Fibroblast of mammary gland (primary cell): ENCODE measurements at regions not wholly inside any gene's neighbourhood (a gene's known extent, or its start where the extent isn't known, plus 50 kb on each side); places are given as distances from the start of the nearest gene placed in this dataset.

Source experiments
- DNase-seq: peaks from one replicate; pipeline ENCODE4 v3.0.0-alpha.2; 2010; ENCODE audit warnings: low read depth
- H3K4me3 ChIP-seq: 2 replicates; pipeline ENCODE4 v1.5.1; 2011; ENCODE audit warnings: low read depth, mild to moderate bottlenecking, low read length, moderate library complexity; ENCODE audit not compliant: control insufficient read depth
- CTCF ChIP-seq: conservative IDR thresholded peaks from 2 replicates; pipeline ENCODE4 v1.5.1; 2011; ENCODE audit warnings: low read depth, low read length, inconsistent platforms; ENCODE audit not compliant: control insufficient read depth, insufficient read depth

- TF ChIP-seq CTCF: no peak
- no peak overlapping the region for H3K4me3 ChIP-seq
- DNase-seq: no peak
Observed at GRCh38 chr7:94748376-94748775, 92.4 kb upstream of the SGCE start.

- DNase-seq: no peak
- H3K4me3 ChIP-seq: no peak overlapping the region
- no peak for TF ChIP-seq CTCF
Observed at GRCh38 chr7:94760446-94761100, 104.6 kb upstream of the SGCE start.

GRCh38 chr7:94761451-94761850 is 105.5 kb upstream of the SGCE start:
- no peak overlapping the region for H3K4me3 ChIP-seq
- no peak for DNase-seq
- no peak for TF ChIP-seq CTCF

- no peak for TF ChIP-seq CTCF
- H3K4me3 ChIP-seq: no peak overlapping the region
- peak; percentile 92 for DNase-seq
Observed at GRCh38 chr7:94763268-94763667, 107.3 kb upstream of the SGCE start.

- DNase-seq: no peak
- H3K4me3 ChIP-seq: no peak overlapping the region
- no peak for TF ChIP-seq CTCF
Observed at GRCh38 chr7:94769724-94770123, 113.8 kb upstream of the SGCE start.

- DNase-seq: no peak
- TF ChIP-seq CTCF: no peak
- H3K4me3 ChIP-seq: no peak overlapping the region
Observed at GRCh38 chr7:94778711-94779459, 123.0 kb upstream of the SGCE start.

GRCh38 chr7:94779861-94780260 is 123.9 kb upstream of the SGCE start:
- DNase-seq: no peak
- TF ChIP-seq CTCF: no peak
- H3K4me3 ChIP-seq: no peak overlapping the region
